HEK293T (cell line): ENCODE measurements at regions not wholly inside any gene's neighbourhood (a gene's known extent, or its start where the extent isn't known, plus 50 kb on each side); places are given as distances from the start of the nearest gene placed in this dataset.
"Not testable (repeated sequence)": the region's sequence is repeated elsewhere in the genome, so short reads cannot be mapped to it uniquely, and the experiment has no call there.

Experiments
- BHLHE40 ChIP-seq: fragments of 450-650 bp; IDR thresholded peaks from 2 replicates; pipeline ENCODE4 v1.6.1; 2016; ENCODE audit warnings: mild to moderate bottlenecking, moderate library complexity, borderline replicate concordance
- SP1 ChIP-seq: fragments of 450-650 bp; IDR thresholded peaks from 2 replicates; pipeline ENCODE4 v1.6.1; 2017
- SUZ12 ChIP-seq: fragments of 450-650 bp; IDR thresholded peaks from 2 replicates; pipeline ENCODE4 v1.6.1; 2016; ENCODE audit warnings: mild to moderate bottlenecking
- ZNF384 ChIP-seq: fragments of 450-650 bp; IDR thresholded peaks from 2 replicates; pipeline ENCODE4 v1.6.1; 2016

DNA sequence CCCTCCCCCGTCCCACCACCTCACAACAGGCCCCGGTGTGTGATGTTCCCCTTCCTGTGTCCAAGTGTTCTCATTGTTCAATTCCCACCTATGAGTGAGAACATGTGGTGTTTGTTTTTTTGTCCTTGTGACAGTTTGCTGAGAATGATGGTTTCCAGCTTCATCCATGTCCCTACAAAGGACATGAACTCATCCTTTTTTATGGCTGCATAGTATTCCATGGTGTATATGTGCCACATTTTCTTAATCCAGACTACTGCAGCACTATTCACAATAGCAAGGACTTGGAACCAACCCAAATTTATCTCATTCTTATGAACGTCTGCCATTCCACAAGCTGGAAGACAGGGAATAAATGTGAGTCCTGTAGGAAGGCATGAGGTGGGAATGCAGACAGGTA is 79.6 kb upstream of the SLC6A11 start:
- not testable (repeated sequence) for TF ChIP-seq BHLHE40, SUZ12, ZNF384, SP1
